Vagina (tissue), 2 donors: ENCODE measurements at regions not wholly inside any gene's neighbourhood (a gene's known extent, or its start where the extent isn't known, plus 50 kb on each side); places are given as distances from the start of the nearest gene placed in this dataset.

Experiments
- DNase-seq, 2 donors: peaks; one replicate each; pipeline ENCODE4 v3.0.0-alpha.2; 2017; ENCODE audit errors: extremely low spot score in 2 of 2
- H3K27ac ChIP-seq: fragments of 200-600 bp; sonication (generic); one replicate; pipeline ENCODE4 v1.5.1; 2019
- H3K27me3 ChIP-seq: fragments of 200-600 bp; sonication (generic); one replicate; pipeline ENCODE4 v1.5.1; 2019
- H3K36me3 ChIP-seq, 2 donors: fragments of 200-600 bp; sonication (generic); one replicate each; pipeline ENCODE4 v1.5.1; 2017 to 2019
- H3K4me1 ChIP-seq: fragments of 200-600 bp; sonication (generic); one replicate; pipeline ENCODE4 v1.5.1; 2019
- H3K4me3 ChIP-seq, 2 donors: fragments of 200-600 bp; sonication (generic); 1 replicate in 1 of 2; 2 replicates in 1 of 2; pipeline ENCODE4 v1.5.1; 2016 to 2019
- H3K9me3 ChIP-seq: fragments of 200-600 bp; sonication (generic); one replicate; pipeline ENCODE4 v1.5.1; 2019
- POLR2A ChIP-seq, 2 donors: fragments of 450-650 bp; IDR thresholded peaks; one replicate each; pipeline ENCODE4 v1.6.1; 2017; ENCODE audit warnings: antibody characterized with exemption in 2 of 2, mild to moderate bottlenecking in 2 of 2, moderate library complexity in 2 of 2
- POLR2AphosphoS5 ChIP-seq, 2 donors: sonication (generic); formaldehyde crosslinking; IDR thresholded peaks; one replicate each; pipeline ENCODE4 v1.9.0; 2017; ENCODE audit warnings: antibody characterized with exemption in 2 of 2, mild to moderate bottlenecking in 2 of 2, low read depth in 1 of 2; ENCODE audit not compliant: insufficient read depth in 1 of 2
- intact Hi-C: fragments of 100-400 bp; cut with DNase I; formaldehyde crosslinking; loops from one replicate; pipeline ENCODE4 v1.15.1; 2023
- TF ChIP-seq, protein P1 (sequence below), 3 experiments: fragments of 450-650 bp in 2 of 3; fragments of 200-600 bp in 1 of 3; sonication (generic) in 1 of 3; IDR thresholded peaks; one replicate each; pipeline ENCODE4 v1.5.1; 2017 to 2019; ENCODE audit warnings: antibody characterized with exemption in 3 of 3, mild to moderate bottlenecking in 2 of 3, moderate library complexity in 2 of 3

DNA sequence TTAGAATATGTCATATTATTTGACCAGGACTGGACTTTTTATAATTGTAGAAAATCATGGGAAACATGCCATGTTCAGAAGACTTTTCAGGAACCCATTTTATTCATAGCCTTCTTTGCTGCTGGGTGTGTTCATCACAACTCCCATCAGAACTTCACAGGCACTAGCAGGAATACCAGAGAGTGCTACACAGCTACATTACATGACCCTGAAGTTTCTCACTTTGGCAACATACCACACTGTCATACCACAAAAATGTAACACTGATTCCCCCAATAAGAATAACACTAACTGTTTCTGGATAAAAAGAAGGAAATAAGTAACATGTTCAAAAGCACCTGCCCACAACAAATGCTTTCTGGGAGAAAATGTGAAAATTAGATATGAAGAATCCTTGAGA, 405.4 kb downstream of the CDH2 start:
- Histone ChIP-seq H3K36me3 (no peaks in the 10 kb centered on the region), H3K27me3 (no peaks in the 10 kb centered on the region), H3K4me1 (no peaks in the 10 kb centered on the region), H3K4me3 (no peak overlapping the region), H3K9me3 (no peaks in the 10 kb centered on the region), H3K27ac (no peak overlapping the region)
- TF ChIP-seq POLR2A (IDR thresholded peaks at IDR 0.05) (no peak), POLR2AphosphoS5 (IDR thresholded peaks at IDR 0.05; ENCODE audit: insufficient read depth in 1 of 2, low read depth in 1 of 2) (no peak)
- TF ChIP-seq, protein P1, sequence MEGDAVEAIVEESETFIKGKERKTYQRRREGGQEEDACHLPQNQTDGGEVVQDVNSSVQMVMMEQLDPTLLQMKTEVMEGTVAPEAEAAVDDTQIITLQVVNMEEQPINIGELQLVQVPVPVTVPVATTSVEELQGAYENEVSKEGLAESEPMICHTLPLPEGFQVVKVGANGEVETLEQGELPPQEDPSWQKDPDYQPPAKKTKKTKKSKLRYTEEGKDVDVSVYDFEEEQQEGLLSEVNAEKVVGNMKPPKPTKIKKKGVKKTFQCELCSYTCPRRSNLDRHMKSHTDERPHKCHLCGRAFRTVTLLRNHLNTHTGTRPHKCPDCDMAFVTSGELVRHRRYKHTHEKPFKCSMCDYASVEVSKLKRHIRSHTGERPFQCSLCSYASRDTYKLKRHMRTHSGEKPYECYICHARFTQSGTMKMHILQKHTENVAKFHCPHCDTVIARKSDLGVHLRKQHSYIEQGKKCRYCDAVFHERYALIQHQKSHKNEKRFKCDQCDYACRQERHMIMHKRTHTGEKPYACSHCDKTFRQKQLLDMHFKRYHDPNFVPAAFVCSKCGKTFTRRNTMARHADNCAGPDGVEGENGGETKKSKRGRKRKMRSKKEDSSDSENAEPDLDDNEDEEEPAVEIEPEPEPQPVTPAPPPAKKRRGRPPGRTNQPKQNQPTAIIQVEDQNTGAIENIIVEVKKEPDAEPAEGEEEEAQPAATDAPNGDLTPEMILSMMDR (IDR thresholded peaks at IDR 0.05), result no peak
- DNase-seq, result no peak
- intact Hi-C loops, result no loop called here

DNA sequence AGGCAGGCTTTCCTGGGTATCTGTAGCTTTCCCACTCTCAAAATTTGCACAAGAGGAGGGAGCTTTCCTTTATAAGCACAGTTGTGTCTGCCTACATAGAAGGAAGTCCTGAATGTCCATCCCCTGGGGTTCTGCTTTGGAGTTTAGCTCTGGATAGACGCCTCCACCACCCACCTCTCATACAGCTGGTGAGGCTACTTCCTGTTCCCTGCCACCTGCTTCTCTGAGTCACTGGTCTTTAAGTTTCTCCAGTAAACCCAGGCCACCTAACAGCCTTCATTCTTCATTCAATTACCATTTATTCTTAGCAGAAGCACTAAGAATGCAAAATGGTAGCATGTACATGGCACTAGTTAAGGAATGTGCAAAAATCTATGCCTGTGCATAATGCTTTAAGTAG, 407.8 kb downstream of the CDH2 start:
- no peak for TF ChIP-seq POLR2A (IDR thresholded peaks at IDR 0.05)
- TF ChIP-seq POLR2AphosphoS5 (IDR thresholded peaks at IDR 0.05; ENCODE audit: insufficient read depth in 1 of 2, low read depth in 1 of 2), result no peak
- TF ChIP-seq, protein P1 (IDR thresholded peaks at IDR 0.05), result no peak
- DNase-seq, result no peak
- intact Hi-C loops, result no loop called here
- H3K36me3 ChIP-seq, result no peaks in the 10 kb centered on the region
- H3K27me3 ChIP-seq, result no peaks in the 10 kb centered on the region
- no peaks in the 10 kb centered on the region for H3K4me1 ChIP-seq
- H3K4me3 ChIP-seq, result no peak overlapping the region
- H3K27ac ChIP-seq, result no peak overlapping the region
- H3K9me3 ChIP-seq, result no peaks in the 10 kb centered on the region

DNA sequence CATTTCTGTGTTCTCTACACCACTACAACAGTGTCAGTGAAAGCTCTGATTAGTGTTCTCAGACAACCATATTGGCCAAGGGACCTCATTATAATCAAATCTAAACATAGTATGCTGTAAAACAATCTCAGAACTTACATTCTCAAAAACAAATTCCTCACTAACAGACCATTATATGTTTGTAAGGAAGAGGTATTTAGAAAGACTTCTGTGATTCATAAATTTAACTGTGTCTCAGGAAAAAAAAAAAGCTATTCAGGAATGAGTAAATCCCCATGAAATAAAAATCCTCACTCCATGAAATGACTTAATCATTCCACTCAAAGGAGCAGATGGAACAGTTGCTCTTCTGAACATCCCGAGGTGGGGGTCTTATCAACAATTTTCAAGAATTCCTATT, 413.0 kb downstream of the CDH2 start:
- no peak for DNase-seq
- TF ChIP-seq, protein P1 (IDR thresholded peaks at IDR 0.05), result no peak
- TF ChIP-seq POLR2AphosphoS5 (IDR thresholded peaks at IDR 0.05; ENCODE audit: insufficient read depth in 1 of 2, low read depth in 1 of 2), result no peak
- no peak for TF ChIP-seq POLR2A (IDR thresholded peaks at IDR 0.05)
- intact Hi-C loops, result no loop called here
- Histone ChIP-seq H3K27me3 (no peaks in the 10 kb centered on the region), H3K4me3 (no peak overlapping the region), H3K4me1 (no peaks in the 10 kb centered on the region), H3K9me3 (no peaks in the 10 kb centered on the region), H3K36me3 (no peaks in the 10 kb centered on the region), H3K27ac (no peak overlapping the region)

DNA sequence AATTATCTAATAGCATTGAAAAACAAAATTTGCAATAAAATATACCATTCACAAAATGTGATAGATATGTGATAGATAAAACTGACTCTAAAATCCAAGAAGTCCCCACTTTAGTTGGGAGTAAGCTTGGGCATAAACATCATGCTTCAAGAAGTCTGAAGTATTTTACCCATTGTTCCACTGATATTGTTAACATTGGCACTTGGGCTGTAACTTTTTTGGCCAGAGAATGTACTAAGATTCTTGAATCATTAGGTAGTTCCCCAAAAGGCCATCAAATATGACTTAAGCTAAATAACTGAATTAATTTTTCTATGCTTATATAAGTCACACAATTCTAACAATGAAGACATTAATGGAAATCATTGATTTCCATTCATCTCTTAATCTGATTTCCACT, 413.6 kb downstream of the CDH2 start:
- no peaks in the 10 kb centered on the region for H3K27me3 ChIP-seq
- H3K27ac ChIP-seq, result no peak overlapping the region
- H3K9me3 ChIP-seq, result no peaks in the 10 kb centered on the region
- no peaks in the 10 kb centered on the region for H3K36me3 ChIP-seq
- H3K4me1 ChIP-seq, result no peaks in the 10 kb centered on the region
- intact Hi-C loops, result no loop called here
- H3K4me3 ChIP-seq, result no peak overlapping the region
- no peak for DNase-seq
- TF ChIP-seq, protein P1 (IDR thresholded peaks at IDR 0.05), result no peak
- TF ChIP-seq POLR2AphosphoS5 (IDR thresholded peaks at IDR 0.05; ENCODE audit: insufficient read depth in 1 of 2, low read depth in 1 of 2) (no peak), POLR2A (IDR thresholded peaks at IDR 0.05) (no peak)

DNA sequence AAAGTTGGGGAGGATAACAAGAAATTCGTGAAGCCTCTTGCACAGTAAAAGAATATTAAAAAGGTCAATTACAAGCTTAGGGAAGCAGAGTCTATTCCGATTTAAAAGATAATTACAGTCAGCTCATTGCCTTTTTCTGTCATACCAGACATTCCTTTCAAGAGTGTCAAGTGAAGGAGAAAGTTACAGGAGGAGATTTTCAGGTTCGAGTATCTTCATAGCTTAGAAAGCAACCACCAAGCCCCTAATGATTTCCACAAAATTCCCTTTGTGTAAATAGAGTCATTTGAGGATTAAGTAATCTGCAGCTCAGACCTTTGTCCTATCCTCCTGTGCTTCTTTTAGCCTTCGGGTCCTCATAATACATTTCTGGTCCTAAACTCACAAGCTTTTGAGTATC, 414.9 kb downstream of the CDH2 start:
- TF ChIP-seq POLR2AphosphoS5 (IDR thresholded peaks at IDR 0.05; ENCODE audit: insufficient read depth in 1 of 2, low read depth in 1 of 2) (no peak), POLR2A (IDR thresholded peaks at IDR 0.05) (no peak)
- TF ChIP-seq, protein P1 (IDR thresholded peaks at IDR 0.05), result no peak
- Histone ChIP-seq H3K9me3 (no peaks in the 10 kb centered on the region), H3K4me3 (no peak overlapping the region), H3K27ac (no peak overlapping the region), H3K27me3 (no peaks in the 10 kb centered on the region), H3K36me3 (no peaks in the 10 kb centered on the region), H3K4me1 (no peaks in the 10 kb centered on the region)
- intact Hi-C loops, result no loop called here
- DNase-seq, result no peak
